K562 (cell line): ENCODE measurements at regions not wholly inside any gene's neighbourhood (a gene's known extent, or its start where the extent isn't known, plus 50 kb on each side); places are given as distances from the start of the nearest gene placed in this dataset.

Source experiments
- ATAC-seq: fragments of 200-7000 bp; cut with Tn5 transposase; 3 replicates; pipeline ENCODE4 v1.9.1; 2020; ENCODE audit warnings: moderate library complexity
- BruUV-seq: library from RNA; stranded (reverse); fragments of 400-500 nt; replicated peaks from 2 replicates; lab custom pipeline; 2021; lab: Mats Ljungman, UMichigan
- CTCF ChIA-PET: fragments of 300-600 bp; formaldehyde crosslinking; extraction: SDS; loops from one replicate; lab custom pipeline; 2021; ENCODE audit warnings: low intra/inter-chr PET ratio; lab: Yijun Ruan, JAX
- POLR2A ChIA-PET: fragments of 300-600, 350-650 bp; sonication (Branson Sonifier 250); formaldehyde crosslinking; extraction: SDS; loops from one replicate; lab custom pipeline; 2021; ENCODE audit warnings: antibody characterized with exemption, inconsistent platforms; lab: Yijun Ruan, JAX
- DNase-seq, 4 experiments: peaks; one replicate each; pipeline versions ENCODE4 v3.0.0 to v3.0.0-alpha.2; 2011 to 2018; ENCODE audit warnings: low spot score in 3 of 4, mixed read lengths in 3 of 4; ENCODE audit errors: extremely low read depth in 1 of 4
- FAIRE-seq: peaks from 2 replicates; lab custom pipeline; 2011; peaks lifted over from hg19 to GRCh38; lab: Jason Lieb, UNC
- H2AFZ ChIP-seq: 2 replicates; pipeline ENCODE4 v1.6.0; 2011; ENCODE audit warnings: low read depth, low read length, control low read depth, inconsistent platforms
- H3K27ac ChIP-seq: fragments of 200-600 bp; 3 replicates; pipeline ENCODE4 v1.8.0; 2011; ENCODE audit warnings: low read depth, mild to moderate bottlenecking, control low read depth, inconsistent platforms, low read length, moderate library complexity, mixed read lengths; ENCODE audit errors: extremely low read depth
- H3K27me3 ChIP-seq, 2 experiments: fragments of 300-600 bp in 1 of 2; 2 replicates in 1 of 2; 3 replicates in 1 of 2; pipeline versions ENCODE4 v1.6.0 to v1.8.0; 2011; ENCODE audit warnings: inconsistent platforms in 2 of 2, low read length in 2 of 2, mild to moderate bottlenecking in 1 of 2, mixed read lengths in 1 of 2, moderate library complexity in 1 of 2; ENCODE audit not compliant: control insufficient read depth in 2 of 2, insufficient read depth in 2 of 2
- H3K36me3 ChIP-seq: fragments of 300-600 bp; 3 replicates; pipeline ENCODE4 v1.8.0; 2011; ENCODE audit warnings: mild to moderate bottlenecking, low read length, inconsistent platforms; ENCODE audit not compliant: control insufficient read depth, insufficient read depth
- H3K4me1 ChIP-seq, 2 experiments: fragments of 200-600 bp in 1 of 2; replicated peaks in 1 of 2; 2 replicates in 1 of 2; 3 replicates in 1 of 2; pipeline versions ENCODE4 v1.5.1 to v1.8.0; 2011; ENCODE audit warnings: inconsistent platforms in 2 of 2, low read length in 2 of 2, mild to moderate bottlenecking in 1 of 2, mixed read lengths in 1 of 2, moderate library complexity in 1 of 2; ENCODE audit not compliant: control insufficient read depth in 2 of 2, insufficient read depth in 2 of 2
- H3K4me2 ChIP-seq: 2 replicates; pipeline ENCODE4 v1.6.1; 2011; ENCODE audit warnings: low read length, control low read depth, inconsistent platforms, mixed read lengths; ENCODE audit not compliant: insufficient read depth
- H3K4me3 ChIP-seq: fragments of 200-600 bp; sonication (generic), shearing (Covaris generic); 2 replicates; pipeline ENCODE4 v1.5.1; 2016; ENCODE audit warnings: control low read depth, inconsistent platforms
- H3K79me2 ChIP-seq: fragments of 200-600 bp; 3 replicates; pipeline ENCODE4 v1.8.0; 2011; ENCODE audit warnings: low read length, inconsistent platforms; ENCODE audit not compliant: control insufficient read depth, insufficient read depth
- H3K9ac ChIP-seq, 2 experiments: 2 replicates each; pipeline versions ENCODE4 v1.6.0 to v1.6.1; 2011; ENCODE audit warnings: low read depth in 2 of 2, low read length in 2 of 2, control low read depth in 1 of 2, inconsistent platforms in 1 of 2, mild to moderate bottlenecking in 1 of 2, mixed read lengths in 1 of 2; ENCODE audit not compliant: insufficient read depth in 1 of 2
- H3K9me1 ChIP-seq: one replicate; pipeline ENCODE4 v1.6.0; 2011; ENCODE audit warnings: inconsistent platforms, mild to moderate bottlenecking, low read length, moderate library complexity; ENCODE audit not compliant: control insufficient read depth, insufficient read depth
- H3K9me3 ChIP-seq: replicated peaks from 2 replicates; pipeline ENCODE4 v1.5.1; 2011; ENCODE audit warnings: low read depth, low read length, inconsistent platforms; ENCODE audit not compliant: control insufficient read depth, insufficient read depth
- H4K20me1 ChIP-seq: replicated peaks from 2 replicates; pipeline ENCODE4 v1.6.1; 2011; ENCODE audit warnings: low read length, inconsistent platforms, mixed read lengths; ENCODE audit not compliant: control insufficient read depth, insufficient read depth
- CREBBP ChIP-seq: IDR thresholded peaks from one replicate; pipeline ENCODE4 v1.6.1; 2012; ENCODE audit warnings: low read depth, mild to moderate bottlenecking, control low read depth, inconsistent platforms, low read length
- DMBX1 ChIP-seq: fragments of 250-450 bp; sonication (Bioruptor Pico); IDR thresholded peaks from 2 replicates; pipeline ENCODE4 v1.8.0; 2022; ENCODE audit warnings: inconsistent platforms, mild to moderate bottlenecking, moderate library complexity, borderline replicate concordance
- E2F6 ChIP-seq, 2 experiments: IDR thresholded peaks; 2 replicates each; pipeline ENCODE4 v1.6.1; 2011; ENCODE audit warnings: borderline replicate concordance in 1 of 2, control low read depth in 1 of 2, low read depth in 1 of 2, low read length in 1 of 2, mild to moderate bottlenecking in 1 of 2, mixed read lengths in 1 of 2, moderate library complexity in 1 of 2; ENCODE audit not compliant: insufficient read depth in 1 of 2, insufficient read length in 1 of 2, poor library complexity in 1 of 2, severe bottlenecking in 1 of 2; ENCODE audit errors: extremely low read depth in 1 of 2
- ELF1 ChIP-seq: fragments of 200-800 bp; sonication (Bioruptor generic); IDR thresholded peaks from 2 replicates; pipeline ENCODE4 v1.6.1; 2016; ENCODE audit warnings: missing genetic modification characterization, missing compliant biosample characterization
- ETS2 ChIP-seq: IDR thresholded peaks from 2 replicates; pipeline ENCODE4 v1.6.1; 2016; ENCODE audit warnings: borderline replicate concordance, missing genetic modification characterization, mild to moderate bottlenecking, moderate library complexity, missing compliant biosample characterization; ENCODE audit not compliant: poor library complexity, severe bottlenecking
- FOXJ2 ChIP-seq: fragments of 200-800 bp; sonication (Bioruptor generic); IDR thresholded peaks from 2 replicates; pipeline ENCODE4 v1.6.1; 2016; ENCODE audit warnings: missing genetic modification characterization, missing compliant biosample characterization
- GATA2 ChIP-seq: sonication (generic); formaldehyde crosslinking; IDR thresholded peaks from 2 replicates; pipeline ENCODE4 v1.4.0; 2020; ENCODE audit warnings: mild to moderate bottlenecking, missing genetic modification reagents
- NFRKB ChIP-seq: fragments of 450-650 bp; IDR thresholded peaks from 2 replicates; pipeline ENCODE4 v1.6.1; 2016; ENCODE audit warnings: low read depth
- SMARCE1 ChIP-seq: fragments of 450-650 bp; IDR thresholded peaks from 2 replicates; pipeline ENCODE4 v1.7.1; 2016; ENCODE audit warnings: mild to moderate bottlenecking
- ZBTB2 ChIP-seq: fragments of 450-650 bp; IDR thresholded peaks from 2 replicates; pipeline ENCODE4 v1.6.1; 2016; ENCODE audit warnings: antibody characterized with exemption
- ZNF23 ChIP-seq: fragments of 250-450 bp; sonication (Bioruptor Pico); IDR thresholded peaks from 2 replicates; pipeline ENCODE4 v1.4.0; 2020; ENCODE audit warnings: mild to moderate bottlenecking
- ZNF384 ChIP-seq: IDR thresholded peaks from 2 replicates; pipeline ENCODE4 v1.6.1; 2012; ENCODE audit warnings: low read depth, low read length, improper control_type of control experiment
- WGBS: fragments of 100-300 bp; shearing (Covaris generic); methylation state at CpG from one replicate; pipeline ENCODE4 v1.1.6; 2016; ENCODE audit warnings: low coverage, mixed read lengths; ENCODE audit not compliant: insufficient coverage; ENCODE audit errors: missing lambda C conversion rate; 5-methylcytosine and 5-hydroxymethylcytosine counted together
- in situ Hi-C: fragments of 300-500 bp; cut with MboI; formaldehyde crosslinking; loops from 4 replicates; pipeline ENCODE4 v1.15.0; 2018; ENCODE audit warnings: inconsistent platforms, mixed read lengths
- intact Hi-C: fragments of 100-400 bp; cut with micrococcal nuclease; formaldehyde crosslinking; loops from 2 replicates; pipeline ENCODE4 v1.14.2; 2022

- ATAC-seq = no peak
- 100% methylated on average over 2 of the region's 2 CpGs for WGBS
- peak overlapping the region; percentile 80; the same call in 2 of the 3 replicates for H3K27ac ChIP-seq
- no peak overlapping the region for H3K9ac ChIP-seq
- no peaks in the 10 kb centered on the region; the same call in 2 of the 3 replicates for H3K36me3 ChIP-seq
- ChIA-PET POLR2A (interaction anchor here (0.7 kb wide), 1 partner anchor 86 kb away, joined by 3 read pairs; no protein-coding TSS in a partner anchor), CTCF (no interaction called here)
- H3K4me2 ChIP-seq = no peak overlapping the region
- no peak overlapping the region for H3K4me3 ChIP-seq
- in situ Hi-C loops (no loop called here), intact Hi-C loops (loop anchor here (5.0 kb wide), 1 partner anchor 496 kb away; no protein-coding TSS in a partner anchor)
- no peaks in the 10 kb centered on the region for H3K9me1 ChIP-seq
- no peaks in the 10 kb centered on the region for H4K20me1 ChIP-seq
- H2AFZ ChIP-seq = 0 out of 2 replicates have a peak overlapping the region, but pooled peaks have one; percentile 98
- DNase-seq = no peak
- no peak for FAIRE-seq
- peaks cover 32 to 83% of the 10 kb centered on the region in 2 experiments for H3K4me1 ChIP-seq
- TF ChIP-seq SMARCE1 (no peak), NFRKB (peak; percentile 24; the same call in 1 of the 2 replicates), GATA2 (CRISPR knock-in tag) (no peak), ETS2 (tag) (no peak)
- no peaks in the 10 kb centered on the region for H3K79me2 ChIP-seq
- no TSS peak for BruUV-seq
- H3K9me3 ChIP-seq = peaks cover 6% of the 10 kb centered on the region
- H3K27me3 ChIP-seq = no peaks in the 10 kb centered on the region
These were observed 537.9 kb upstream of the JARID2 start for GRCh38 chr6:14707971-14708465.

- 65% methylated on average over 12 of the region's 12 CpGs for WGBS
- no peaks in the 10 kb centered on the region for H3K79me2 ChIP-seq
- H2AFZ ChIP-seq = peak overlapping the region; percentile 71
- H3K9me1 ChIP-seq = no peaks in the 10 kb centered on the region
- ChIA-PET CTCF (no interaction called here), POLR2A (interaction anchor here (0.6 kb wide), 1 partner anchor 14 kb away, joined by 3 read pairs; no protein-coding TSS in a partner anchor)
- no peak overlapping the region for H3K4me3 ChIP-seq
- in situ Hi-C loops (no loop called here), intact Hi-C loops (loop anchor here (5.0 kb wide), 1 partner anchor 497 kb away; no protein-coding TSS in a partner anchor)
- DNase-seq (peak in 1 of 4 experiments; percentile 64), FAIRE-seq (no peak), ATAC-seq (no peak)
- no TSS peak for BruUV-seq
- H3K4me1 ChIP-seq = peaks cover 34 to 83% of the 10 kb centered on the region in 2 experiments
- H4K20me1 ChIP-seq = no peaks in the 10 kb centered on the region
- no peaks in the 10 kb centered on the region; the same call in 2 of the 3 replicates for H3K36me3 ChIP-seq
- no peaks in the 10 kb centered on the region for H3K27me3 ChIP-seq
- no peak overlapping the region for H3K4me2 ChIP-seq
- peaks cover 6% of the 10 kb centered on the region for H3K9me3 ChIP-seq
- H3K27ac ChIP-seq = peak overlapping the region; percentile 91
- peak overlapping the region in 1 of 2 experiments; percentile 66; a peak in 3 of 4 replicates for H3K9ac ChIP-seq
- TF ChIP-seq FOXJ2 (tag) = no peak
- no peak for TF ChIP-seq CREBBP
- TF ChIP-seq ZBTB2 = no peak
- no peak for TF ChIP-seq ZNF23 (CRISPR knock-in tag)
- TF ChIP-seq ZNF384 = peak; percentile 61
- TF ChIP-seq E2F6 (IDR thresholded peaks at IDR 0.05; ENCODE audit: borderline replicate concordance in 1 of 2, extremely low read depth in 1 of 2, insufficient read depth in 1 of 2, insufficient read length in 1 of 2, low read depth in 1 of 2, low read length in 1 of 2, poor library complexity in 1 of 2, severe bottlenecking in 1 of 2) = peak in 1 of 2 experiments; percentile 33
- TF ChIP-seq DMBX1 (CRISPR knock-in tag) = peak; percentile 83; the same call in 1 of the 2 replicates
- TF ChIP-seq ELF1 = no peak
These were observed 536.7 kb upstream of the JARID2 start for GRCh38 chr6:14709066-14709670.
